AG08395 (cell line): ENCODE measurements at regions not wholly inside any gene's neighbourhood (a gene's known extent, or its start where the extent isn't known, plus 50 kb on each side); places are given as distances from the start of the nearest gene placed in this dataset.
A peak's percentile ranks its signal among the peaks of the same experiment; 100 is the strongest.

Experiments
- DNase-seq: peaks from one replicate; pipeline ENCODE4 v3.0.0; 2012; ENCODE audit warnings: mixed read lengths, low spot score

DNA sequence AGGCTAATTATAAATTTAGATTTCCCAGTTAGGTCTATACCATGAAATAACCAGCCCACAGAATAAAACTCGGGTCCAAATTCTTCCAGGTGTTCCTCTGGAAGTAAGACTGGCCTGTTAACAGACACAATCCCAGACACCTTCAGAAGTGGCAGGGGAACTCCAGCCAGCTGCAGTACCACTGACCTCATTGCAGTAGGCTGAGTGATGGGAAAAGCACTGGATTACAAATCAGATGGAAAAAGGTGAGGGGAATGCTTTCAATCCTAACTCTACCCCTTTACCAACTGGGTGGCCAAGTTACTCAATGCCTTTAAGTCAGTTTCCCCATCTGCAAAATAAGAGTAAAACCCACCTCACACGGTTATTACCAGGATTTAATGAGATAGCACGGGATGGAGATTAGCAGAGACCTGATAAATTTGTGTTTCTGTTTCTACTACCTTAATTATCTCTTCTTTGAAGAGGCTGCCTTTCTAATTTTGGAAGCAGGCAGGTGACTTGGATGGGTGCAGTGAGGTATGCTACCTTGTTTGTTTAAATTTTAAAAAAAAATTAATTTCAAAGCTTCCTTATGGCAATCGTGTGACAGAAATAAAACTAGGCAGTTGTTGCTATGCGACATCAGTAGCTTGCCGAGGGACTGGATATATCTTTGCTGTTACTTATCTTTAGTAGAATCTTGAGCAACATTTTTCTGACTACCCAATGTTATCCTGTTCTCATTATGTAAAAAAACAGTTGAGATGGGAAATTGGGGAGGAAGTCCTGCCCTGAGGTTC, 167.3 kb upstream of the GRIN2B start:
- no peak for DNase-seq

DNA sequence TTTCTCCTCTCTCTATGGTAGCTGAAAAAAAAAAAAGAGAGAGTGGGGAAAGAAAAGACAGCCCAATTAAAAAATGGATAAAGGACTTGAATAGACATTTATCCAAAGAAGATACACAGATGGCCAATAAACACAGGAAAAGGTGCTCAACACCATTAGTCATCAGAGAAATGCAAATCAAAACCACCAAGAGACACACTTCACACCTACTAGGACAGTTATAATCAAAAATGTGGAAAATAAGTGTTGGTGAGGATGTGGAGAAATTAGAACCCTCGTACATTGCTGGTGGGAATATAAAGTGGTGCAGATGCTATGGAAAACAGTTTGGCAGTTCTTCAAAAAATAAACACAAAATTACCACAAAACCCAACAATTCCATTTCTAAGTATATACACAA, 172.4 kb upstream of the GRIN2B start:
- no peak for DNase-seq

DNA sequence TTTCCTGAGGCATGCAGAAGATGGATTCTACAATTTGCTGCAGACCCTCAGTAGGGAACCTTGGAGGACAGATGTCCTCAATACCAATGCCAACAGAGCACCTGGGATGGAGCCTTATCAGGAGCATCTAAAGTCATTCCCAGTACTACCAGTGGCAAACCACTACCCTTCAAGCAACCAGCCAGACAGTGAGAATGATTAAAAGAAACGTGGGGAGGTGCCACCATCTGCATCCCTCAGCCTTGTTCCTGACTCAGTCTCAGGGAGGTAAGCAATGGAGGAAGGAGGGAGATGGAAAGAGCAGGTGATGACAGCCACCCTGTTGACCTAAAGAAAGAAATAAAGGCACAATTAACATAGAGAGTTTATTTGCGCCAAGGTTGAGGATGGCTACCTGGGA, 175.2 kb upstream of the GRIN2B start:
- DNase-seq: no peak

DNA sequence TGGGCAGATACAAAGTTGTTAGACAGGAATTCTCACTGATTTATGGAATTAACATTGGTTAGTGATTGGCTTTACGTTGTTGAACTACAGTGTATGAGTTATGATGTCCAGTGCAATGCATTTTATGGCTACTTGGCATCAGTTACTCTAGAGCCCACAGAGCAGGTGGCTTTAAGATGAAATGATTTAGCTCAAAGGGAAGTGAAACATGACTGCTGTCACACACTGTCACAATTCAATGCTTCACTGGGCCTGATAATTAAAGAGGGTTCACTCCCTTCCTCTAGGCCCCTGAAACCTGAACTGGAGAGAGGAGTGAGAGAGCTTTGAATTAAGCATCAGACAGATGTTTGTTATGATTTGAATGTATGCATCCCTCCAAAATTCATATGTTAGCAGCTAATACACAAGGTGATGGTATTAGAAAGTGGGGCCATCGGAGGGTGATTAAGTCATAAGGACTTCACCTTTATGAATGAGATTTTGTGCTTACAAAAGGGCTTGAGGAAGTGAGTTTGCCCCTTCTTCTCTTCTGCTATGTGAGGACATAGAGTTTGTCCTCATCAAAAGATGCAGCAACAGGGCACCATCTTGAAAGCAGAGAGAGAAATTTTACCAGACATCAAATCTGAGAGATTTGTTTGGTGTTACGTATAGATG, 175.8 kb upstream of the GRIN2B start:
- DNase-seq: no peak

DNA sequence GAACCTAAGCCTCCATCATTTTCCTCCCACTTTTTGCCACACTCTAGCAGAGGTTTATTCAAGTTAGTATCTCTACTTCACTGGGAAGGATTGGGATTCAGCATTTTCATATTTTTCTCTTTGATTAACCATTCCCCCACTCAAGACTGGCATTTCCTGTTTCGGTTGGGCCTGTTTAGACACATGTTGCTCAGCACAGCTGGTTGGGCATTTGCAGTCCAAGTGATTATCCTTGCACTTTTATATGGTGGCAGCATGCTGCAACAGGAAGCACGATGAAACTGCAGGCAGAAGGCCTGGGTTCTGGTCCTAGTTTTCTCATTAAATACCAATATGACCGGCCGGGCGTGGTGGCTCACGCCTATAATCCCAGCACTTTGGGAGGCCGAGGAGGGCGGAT, 182.9 kb upstream of the GRIN2B start:
- no peak for DNase-seq

DNA sequence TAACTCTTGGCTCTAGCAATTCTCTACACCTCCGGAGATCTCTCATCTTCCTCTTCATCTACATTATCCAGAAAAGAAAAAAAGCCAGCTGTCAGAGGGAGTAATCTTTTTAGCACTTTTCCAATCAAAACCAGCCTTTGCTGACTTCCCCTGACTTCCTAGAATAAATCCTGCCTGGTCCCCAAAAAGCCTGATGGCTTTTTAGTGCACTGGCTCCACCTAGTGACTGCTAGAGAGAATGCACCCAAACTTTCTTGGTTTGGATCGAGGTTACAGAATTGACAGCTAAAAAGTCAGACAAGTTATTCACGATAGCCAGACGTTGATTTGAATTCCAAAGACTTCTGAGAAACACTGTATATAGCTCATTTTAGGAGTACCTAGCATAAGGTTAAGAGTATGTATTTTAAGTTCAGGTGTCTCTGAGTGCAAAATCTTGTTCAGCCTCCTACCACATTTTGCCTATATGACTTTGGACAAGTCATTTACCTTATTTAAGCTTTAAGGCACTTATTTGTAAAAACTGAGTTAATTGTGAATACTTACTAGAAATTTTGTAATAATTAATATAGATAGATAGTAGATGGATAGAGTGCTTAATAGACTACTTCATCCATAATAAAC, 185.7 kb upstream of the GRIN2B start:
- peak; percentile 73 for DNase-seq

DNA sequence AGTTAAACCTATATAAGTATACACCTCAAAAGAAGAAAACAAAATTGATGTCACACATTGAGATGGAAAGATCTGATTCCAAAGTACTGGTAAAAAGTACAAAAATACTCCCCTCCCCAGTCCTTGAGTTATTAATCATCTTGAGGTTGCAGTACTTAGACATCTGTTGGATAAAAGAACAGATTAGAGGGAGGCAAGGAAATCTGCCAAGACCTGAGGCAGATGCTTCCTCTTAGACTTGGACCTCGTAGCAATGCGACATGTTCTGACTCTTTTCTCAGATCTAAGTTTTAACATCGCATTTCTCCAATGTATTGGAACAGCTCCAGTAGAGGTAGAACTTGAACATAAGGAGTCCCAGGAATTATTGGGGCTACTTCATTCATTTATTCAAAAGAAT, 187.9 kb upstream of the GRIN2B start:
- DNase-seq: no peak

DNA sequence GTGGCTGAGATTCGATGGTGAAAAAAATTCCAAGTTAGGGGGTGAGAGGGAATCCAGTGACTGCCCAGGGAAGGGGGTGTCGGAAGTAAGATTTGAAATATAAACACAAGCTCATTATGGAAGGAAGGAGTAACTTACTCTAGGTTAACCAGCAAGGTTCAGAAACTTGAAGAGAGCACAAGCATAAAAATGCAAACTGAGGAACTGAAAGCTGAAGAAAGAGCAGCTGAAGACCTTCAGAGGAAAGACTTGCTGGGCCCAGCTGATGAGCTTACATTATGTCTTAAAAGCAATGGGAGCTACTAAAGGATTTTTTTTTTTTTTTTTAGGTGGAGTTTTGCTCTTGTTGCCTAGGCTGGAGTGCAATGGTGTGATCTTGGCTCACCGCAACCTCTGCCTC, 189.7 kb upstream of the GRIN2B start:
- no peak for DNase-seq

DNA sequence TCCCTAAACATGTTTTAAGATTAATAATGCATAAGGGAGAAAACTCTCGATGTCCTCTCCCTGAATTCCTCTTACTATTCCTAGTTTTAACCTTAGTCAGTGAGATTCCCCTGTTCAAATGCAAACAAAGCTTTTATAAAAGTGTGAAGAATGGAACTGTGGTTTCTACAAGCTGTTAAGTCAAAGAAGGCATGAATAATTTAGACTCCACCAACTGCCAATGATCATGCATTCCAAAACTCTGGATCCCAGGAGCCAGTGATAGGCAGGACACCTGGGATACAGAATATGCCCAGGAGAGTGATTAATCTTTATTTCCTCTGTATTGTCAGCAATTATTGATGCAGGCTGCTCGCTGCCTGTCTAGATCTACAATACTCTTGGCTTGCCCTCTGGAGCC, 190.3 kb upstream of the ATF7IP start:
- DNase-seq: no peak

DNA sequence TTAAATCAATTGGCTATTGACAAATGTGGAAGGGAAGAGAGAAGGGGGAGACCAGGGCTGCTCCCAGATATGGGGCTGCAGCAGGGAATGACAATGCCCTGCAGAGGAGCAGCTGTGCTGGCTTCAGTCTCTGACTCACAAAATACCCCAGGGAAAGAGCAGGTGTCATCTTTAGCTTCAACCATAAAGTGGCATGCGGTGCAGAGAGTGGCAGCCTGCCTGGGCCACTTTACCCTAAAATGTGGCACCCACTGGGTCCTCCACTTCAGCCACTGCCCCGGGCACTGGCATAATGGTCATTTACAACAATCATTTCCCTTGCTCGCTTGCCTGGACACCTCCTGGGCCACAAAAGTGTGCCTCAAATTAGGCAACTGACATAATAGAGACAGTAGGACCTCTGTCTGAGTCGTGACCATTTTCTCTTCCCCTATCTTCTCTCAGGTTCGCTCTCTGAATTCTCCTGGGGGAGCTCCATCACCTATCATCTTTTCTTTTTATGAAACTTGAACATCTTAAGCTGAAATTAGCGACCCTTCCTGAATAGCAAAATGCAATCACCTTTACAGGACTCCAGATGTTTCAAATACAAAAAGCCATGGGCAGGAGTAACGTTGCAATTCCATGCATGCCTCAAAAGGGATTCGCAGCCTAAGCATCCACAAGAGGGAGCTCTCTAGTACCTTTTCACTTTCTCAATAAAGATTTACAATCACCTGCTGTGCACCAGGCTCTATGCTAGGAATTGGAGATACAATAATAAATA, 179.9 kb upstream of the ATF7IP start:
- DNase-seq: peak; percentile 38

DNA sequence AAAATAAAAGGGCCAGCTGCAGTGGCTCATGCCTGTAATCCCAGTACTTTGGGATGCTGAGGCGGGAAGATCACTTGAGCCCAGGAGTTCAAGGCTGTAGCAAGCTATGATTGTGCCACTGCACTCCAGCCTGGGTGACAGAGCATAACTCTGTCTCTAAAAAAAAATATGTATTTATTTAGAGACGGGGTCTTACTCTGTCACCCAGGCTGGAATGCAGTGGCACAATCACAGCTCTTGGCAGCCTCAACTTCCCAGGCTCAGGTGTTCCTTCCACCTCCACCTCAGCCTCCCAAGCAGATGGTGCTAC, 179.3 kb upstream of the ATF7IP start:
- DNase-seq: no peak

DNA sequence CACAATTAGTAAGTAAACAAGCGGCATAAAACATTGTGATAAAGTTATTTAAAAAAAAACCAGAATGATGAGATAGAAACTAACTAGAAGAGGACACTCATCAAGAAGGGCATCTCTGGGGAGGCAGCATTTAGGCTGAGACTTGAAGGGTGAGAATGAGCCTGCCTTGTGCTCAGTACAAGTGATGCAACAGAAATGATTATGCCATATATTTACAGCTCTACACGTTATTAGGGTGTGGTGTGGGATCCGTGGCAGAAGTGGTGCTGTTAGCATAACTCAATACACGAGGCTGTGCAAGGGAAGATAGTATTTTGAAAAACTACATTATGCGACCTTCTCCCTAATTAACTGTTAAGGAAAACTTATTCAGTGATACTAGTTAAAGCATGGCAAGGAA, 178.5 kb upstream of the ATF7IP start:
- no peak for DNase-seq

DNA sequence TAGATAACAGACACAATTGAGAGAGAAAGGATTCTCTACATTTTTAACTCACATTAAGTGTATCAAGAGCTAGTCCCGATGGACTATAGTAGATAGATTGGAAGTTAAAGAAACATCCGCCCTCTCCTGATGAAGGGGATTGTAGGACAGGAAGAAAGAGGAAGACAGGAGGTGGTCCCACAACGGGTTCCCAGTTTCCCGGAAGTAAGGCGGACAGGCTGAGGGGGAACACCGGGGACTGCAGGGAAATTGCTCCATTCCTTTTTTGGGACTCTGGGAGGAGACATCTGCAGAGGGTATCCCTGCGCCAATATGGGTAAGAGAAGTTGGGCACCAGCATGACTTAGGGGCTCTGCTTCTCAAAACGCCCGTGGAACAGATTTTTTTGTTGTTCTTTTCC, 177.5 kb upstream of the ATF7IP start:
- no peak for DNase-seq

DNA sequence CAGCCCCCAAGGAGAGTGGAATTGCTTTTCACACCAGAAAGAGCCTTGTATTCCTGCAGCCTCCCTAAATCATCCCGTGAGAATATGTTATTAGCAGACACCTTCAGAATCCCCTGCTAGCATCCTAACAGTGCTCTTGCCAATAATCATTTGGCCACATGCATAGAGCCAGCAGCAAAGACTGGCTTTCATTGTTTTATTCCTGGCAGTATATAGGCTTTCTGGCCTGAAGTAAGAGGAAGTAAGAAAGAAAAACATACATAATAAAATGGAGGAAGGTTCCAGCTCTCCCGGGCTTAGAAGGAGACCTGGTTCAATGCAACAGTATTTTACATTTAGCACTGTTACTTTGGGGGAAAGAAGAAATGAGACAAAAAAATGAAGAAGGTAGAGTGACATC, 176.7 kb upstream of the ATF7IP start:
- DNase-seq: no peak

DNA sequence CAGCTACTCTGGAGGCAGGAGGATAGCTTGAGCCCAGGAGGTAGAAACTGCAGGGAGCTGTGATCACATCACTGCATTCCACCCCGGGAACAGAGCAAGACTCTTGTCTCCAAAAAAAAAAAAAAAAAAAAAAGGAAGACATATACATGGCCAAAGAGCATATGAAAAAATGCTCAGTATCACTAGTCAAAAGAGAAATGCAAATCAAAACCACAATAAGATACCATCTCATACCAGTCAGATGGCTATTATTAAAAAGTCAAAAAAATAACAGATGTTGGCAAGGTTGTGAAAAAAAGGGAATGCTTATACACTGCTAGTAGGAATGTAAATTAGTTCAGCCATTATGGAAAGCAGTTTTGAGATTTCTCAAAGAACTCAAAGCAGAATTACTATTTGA, 174.8 kb upstream of the ATF7IP start:
- DNase-seq: no peak

DNA sequence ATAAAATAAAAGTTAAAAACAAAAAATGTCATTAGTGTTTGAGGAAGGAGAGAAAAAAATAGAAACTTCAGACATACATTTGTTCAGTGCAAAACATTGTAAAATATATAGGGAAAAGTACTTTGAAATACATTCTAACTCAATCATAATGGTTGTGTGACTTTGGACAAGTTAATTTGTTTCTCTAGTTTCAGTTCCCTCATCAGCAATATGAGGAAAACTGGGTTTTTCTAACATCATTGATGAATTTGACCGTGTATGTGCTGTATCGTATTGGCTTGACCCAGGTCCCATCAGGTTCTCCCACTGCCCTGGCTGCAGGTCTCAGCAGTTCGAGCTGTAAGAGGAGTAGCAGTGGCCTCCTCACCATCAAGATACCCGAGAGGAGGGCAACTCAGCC, 173.9 kb upstream of the ATF7IP start:
- no peak for DNase-seq

DNA sequence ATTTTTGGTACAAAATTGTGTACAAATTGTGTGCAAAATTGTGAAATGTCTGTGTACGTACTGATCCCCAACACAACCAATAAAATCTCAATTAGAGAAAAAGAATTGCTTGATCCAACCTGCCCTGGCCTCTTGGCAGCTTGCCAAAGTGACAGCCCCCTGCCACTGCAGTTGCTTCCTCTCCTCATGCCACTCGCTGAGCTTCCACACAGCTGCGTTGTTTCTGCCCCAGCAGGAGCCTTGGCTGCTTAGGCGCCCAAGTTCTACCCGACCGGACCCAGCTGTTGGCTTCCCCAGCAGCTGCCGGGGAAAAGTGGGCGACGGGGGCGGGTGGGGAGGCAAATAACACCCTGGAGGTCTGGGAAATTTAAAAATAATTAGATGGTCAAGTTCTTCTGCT, 171.8 kb upstream of the ATF7IP start:
- no peak for DNase-seq

DNA sequence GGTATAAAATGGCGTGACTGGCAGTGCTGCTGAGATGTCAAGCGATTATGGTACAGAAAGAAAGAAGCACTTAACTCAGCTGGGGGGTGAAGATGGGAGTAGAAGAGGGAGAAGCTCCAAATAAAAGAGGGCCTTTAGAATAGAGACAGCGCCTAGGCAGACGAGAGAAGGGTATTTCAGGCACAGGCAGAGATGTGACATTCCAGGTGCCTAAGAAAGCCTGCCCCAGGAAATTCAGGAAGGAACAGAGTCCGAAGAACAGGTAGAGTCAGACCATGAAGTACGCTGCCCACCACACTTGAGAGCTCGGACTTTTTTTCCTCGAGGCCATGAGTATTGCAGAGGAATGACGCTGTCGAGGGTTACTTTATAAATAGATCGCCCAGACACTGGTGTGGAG, 170.9 kb upstream of the ATF7IP start:
- no peak for DNase-seq

DNA sequence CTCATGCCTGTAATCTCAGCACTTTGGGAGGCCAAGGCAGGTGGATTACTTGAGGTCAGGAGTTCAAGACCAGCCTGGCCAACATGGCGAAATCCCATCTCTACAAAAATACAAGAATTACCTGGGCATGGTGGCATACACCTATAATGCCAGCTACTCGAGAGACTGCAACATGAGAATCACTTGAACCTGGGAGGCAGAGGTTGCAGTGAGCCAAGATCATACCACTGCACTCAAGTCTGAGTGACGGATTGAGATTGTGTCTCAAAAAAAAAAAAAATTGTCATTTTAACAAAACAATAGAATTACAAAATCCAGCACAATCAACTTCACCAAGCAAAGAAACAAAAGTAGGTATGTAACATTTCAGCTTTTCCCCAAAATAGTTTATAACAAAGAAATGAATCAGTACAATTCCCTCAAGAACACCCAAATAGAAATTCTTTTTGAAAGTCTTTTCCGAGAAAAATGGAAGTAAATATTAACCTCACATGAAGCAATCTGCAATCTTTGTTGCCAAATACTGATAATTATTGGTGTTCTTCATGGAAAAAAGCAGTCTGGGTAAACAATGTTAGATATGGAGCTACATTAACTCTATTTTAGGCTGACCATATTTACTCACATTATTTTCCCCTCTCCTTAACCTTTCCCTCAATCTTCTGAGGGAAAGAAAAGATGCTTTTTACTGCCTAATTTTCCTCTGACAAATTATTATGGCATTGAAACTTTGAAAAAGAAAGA, 165.9 kb upstream of the ATF7IP start:
- DNase-seq: no peak

DNA sequence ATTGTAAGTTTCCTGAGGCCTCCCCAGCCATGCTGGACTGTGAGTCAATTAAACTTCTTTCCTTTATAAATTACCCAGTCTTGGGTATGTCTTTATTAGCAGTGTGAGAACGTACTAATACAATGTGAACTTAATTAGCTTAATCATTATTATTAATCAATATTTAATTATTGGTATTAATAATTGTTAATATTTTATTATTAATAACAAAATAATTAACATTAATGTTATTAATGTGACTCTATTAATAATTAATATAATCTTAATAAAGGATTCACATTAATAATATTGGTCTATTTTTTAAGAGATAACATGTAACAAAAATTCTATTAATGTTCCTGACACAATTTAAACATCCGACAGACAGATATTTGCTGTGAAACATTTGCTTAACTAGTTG, 164.9 kb upstream of the ATF7IP start:
- no peak for DNase-seq

DNA sequence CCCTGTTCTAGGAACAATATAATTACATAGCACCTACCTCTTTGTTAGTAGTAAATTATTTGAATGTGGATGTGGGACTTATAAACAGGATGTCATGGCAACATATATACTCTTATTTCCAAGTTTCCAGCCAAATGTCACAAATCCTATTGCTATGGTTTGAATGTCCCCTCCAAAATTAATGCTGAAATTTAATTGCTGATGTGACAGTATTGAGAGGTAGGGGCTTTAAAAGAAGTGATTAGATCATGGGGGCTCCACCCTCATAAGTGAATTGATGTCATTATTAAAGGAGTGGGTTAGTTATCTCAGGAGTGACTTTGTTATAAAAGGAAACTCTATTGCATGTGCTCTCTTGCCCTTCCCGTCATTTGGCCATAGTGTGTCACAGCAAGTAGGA, 164.2 kb upstream of the ATF7IP start:
- no peak for DNase-seq

DNA sequence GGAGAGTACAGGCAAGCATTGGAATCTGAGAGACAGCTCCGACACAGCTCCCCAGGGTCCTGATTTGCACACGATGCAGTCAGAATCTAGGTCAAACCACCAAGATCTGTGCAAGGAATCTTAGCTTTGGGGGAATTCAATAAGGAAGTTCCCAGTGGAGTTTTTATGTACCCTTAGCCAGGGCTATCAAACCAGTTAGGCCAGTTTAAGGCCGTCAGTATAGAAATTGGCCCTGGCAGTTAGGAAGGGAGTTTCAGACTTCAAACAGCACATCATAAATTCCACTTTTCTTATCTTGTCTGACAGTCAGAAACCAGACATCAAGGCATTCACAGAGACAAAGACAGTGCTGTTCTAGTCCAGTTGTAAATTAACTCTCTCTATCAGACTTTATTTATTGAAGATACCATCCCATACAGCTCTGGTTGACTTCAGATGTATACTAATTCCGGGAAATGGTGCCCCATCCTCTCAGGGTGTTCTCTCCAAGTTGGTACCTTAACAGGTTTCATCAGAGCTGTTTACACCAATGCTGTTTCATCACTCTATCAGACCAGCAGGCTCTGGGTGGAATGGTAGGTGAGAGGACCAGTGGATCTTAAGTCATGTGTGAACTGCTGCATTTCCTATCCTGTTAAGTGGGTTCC, 157.5 kb upstream of the ATF7IP start:
- DNase-seq: no peak
